ENCODE measurements at regions not wholly inside any gene's neighbourhood (a gene's known extent, or its start where the extent isn't known, plus 50 kb on each side); places are given as distances from the start of the nearest gene placed in this dataset.

- in situ Hi-C loops (cut with HindIII; ENCODE audit: low sequenced_read_pairs) = no loop called here
- no peak overlapping the region for H3K4me3 ChIP-seq (ENCODE audit: low read depth, low read length)
- TF ChIP-seq CTCF (IDR thresholded peaks at IDR 0.05; ENCODE audit: low read depth, low read length) = no peak
- no peak for DNase-seq (ENCODE audit: low read depth, low spot score)
These were observed 138.2 kb upstream of the ZNF385D start for GRCh38 chr3:21889166-21889565.

DNA sequence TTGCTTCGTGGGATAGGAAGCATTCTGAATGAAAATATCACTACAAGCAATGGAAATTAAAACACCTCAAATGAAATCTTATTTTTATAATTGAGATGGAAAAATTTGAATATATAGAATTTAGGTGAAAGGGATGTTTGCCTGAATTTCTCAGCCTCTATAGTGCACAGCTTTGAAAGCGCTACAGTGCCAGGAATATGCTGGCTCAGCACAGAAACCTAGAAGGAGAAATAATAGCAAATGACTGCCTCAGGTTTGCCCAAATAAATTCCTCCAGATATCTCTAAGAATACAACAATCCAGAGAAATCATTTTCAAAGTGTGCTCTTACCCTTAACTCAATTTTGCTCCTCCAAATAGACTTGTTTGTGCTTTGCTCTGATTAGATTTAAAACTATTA is 141.1 kb upstream of the ZNF385D start:
- no peak overlapping the region for H3K4me3 ChIP-seq (ENCODE audit: low read depth, low read length)
- in situ Hi-C loops (cut with HindIII; ENCODE audit: low sequenced_read_pairs) = no loop called here
- no peak for TF ChIP-seq CTCF (IDR thresholded peaks at IDR 0.05; ENCODE audit: low read depth, low read length)

DNA sequence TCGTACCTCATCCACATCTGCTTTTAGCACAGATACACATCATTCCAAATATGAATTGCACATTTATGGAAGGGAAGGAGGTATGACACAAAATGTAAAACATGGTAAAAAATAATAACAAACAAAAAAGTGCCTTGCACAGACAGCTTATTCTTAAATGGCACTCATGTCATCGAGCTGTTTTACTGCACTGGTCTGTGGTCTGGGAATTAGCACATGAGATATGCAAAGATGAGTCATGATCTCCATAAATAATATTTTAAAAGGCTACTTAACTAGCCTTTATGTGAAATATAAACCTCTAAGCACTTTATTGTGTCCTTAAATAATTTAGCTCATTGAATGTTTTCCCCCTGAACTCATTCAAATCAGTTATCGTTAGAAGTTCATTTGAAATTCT is 142.2 kb upstream of the ZNF385D start:
- in situ Hi-C loops (cut with HindIII; ENCODE audit: low sequenced_read_pairs) = no loop called here
- DNase-seq (ENCODE audit: low read depth, low spot score) = peak; percentile 49
- no peak overlapping the region for H3K4me3 ChIP-seq (ENCODE audit: low read depth, low read length)
- no peak for TF ChIP-seq CTCF (IDR thresholded peaks at IDR 0.05; ENCODE audit: low read depth, low read length)

More for the DNA sequence above, 141.1 kb upstream of the ZNF385D start:
- DNase-seq (ENCODE audit: low read depth, low spot score) = no peak

DNA sequence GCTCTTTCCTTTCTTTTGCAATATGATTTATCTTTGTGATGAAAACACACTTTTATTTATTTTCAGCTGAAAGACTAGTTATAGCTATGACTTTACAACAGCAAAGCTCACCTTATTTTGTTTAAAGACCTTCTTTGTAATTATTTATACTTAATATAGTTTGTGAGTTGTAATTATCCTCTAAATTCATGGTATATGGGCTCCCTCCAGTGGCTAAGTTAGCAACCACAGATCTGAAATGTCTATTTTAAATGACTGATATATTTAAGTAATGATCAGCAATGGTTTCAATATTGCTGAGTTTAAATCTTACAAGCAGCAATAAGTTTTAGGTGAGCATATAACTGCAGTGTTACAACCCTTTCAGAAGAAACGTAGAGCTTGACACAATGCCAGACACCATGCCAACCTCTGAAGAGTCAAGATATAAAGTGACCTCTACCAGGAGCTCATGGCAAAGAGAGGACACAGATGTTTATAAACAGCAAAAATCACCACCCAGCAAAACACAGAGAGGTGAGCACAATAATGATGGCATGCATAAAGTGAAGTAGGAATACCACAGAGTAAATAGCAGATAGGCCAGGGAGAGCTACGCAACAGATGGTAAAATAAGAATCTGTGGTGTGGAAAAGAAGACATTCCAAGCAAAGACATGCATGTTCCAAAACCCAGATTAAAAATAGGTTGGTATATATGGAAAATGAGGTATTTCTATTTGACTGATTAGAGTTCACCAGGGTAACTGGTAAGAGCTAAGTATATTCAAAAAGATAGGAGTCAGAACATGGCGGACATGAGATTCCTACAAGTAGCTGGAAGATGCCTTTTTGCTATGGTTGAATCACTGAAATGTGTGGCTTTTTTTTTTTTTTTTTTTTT is 143.7 kb upstream of the ZNF385D start:
- TF ChIP-seq CTCF (IDR thresholded peaks at IDR 0.05; ENCODE audit: low read depth, low read length) = peak; percentile 61
- in situ Hi-C loops (cut with HindIII; ENCODE audit: low sequenced_read_pairs) = no loop called here
- no peak overlapping the region for H3K4me3 ChIP-seq (ENCODE audit: low read depth, low read length)
- peak; percentile 59 for DNase-seq (ENCODE audit: low read depth, low spot score)

- no peak for TF ChIP-seq CTCF (IDR thresholded peaks at IDR 0.05; ENCODE audit: low read depth, low read length)
- no peak for DNase-seq (ENCODE audit: low read depth, low spot score)
- H3K4me3 ChIP-seq (ENCODE audit: low read depth, low read length) = no peak overlapping the region
- in situ Hi-C loops (cut with HindIII; ENCODE audit: low sequenced_read_pairs) = no loop called here
These were observed 147.3 kb upstream of the ZNF385D start for GRCh38 chr3:21898316-21898715.

GRCh38 chr3:21901484-21901883 is 150.5 kb upstream of the ZNF385D start:
- in situ Hi-C loops (cut with HindIII; ENCODE audit: low sequenced_read_pairs) = no loop called here
- DNase-seq (ENCODE audit: low read depth, low spot score) = no peak
- H3K4me3 ChIP-seq (ENCODE audit: low read depth, low read length) = no peak overlapping the region
- TF ChIP-seq CTCF (IDR thresholded peaks at IDR 0.05; ENCODE audit: low read depth, low read length) = no peak

Measured in astrocyte of the spinal cord (primary cell).